Neural cell (in vitro differentiated cells): ENCODE measurements at regions not wholly inside any gene's neighbourhood (a gene's known extent, or its start where the extent isn't known, plus 50 kb on each side); places are given as distances from the start of the nearest gene placed in this dataset.

Source experiments
- H2AFZ ChIP-seq: fragments of 200-600, 300-800 bp; sonication (generic), shearing (Covaris generic); 2 replicates; pipeline ENCODE4 v1.6.0; 2014; ENCODE audit warnings: low read depth, mild to moderate bottlenecking, antibody characterized with exemption, low read length, moderate library complexity
- H3F3A ChIP-seq: fragments of 200-600 bp; shearing (Covaris generic); 2 replicates; pipeline ENCODE4 v1.6.1; 2016; ENCODE audit warnings: mild to moderate bottlenecking, moderate library complexity, mixed read lengths, antibody characterized with exemption, low read length; ENCODE audit not compliant: insufficient read depth, poor library complexity, severe bottlenecking
- H3K27ac ChIP-seq: fragments of 200-600, 300-800 bp; sonication (generic), shearing (Covaris generic); 2 replicates; pipeline ENCODE4 v1.5.1; 2014; ENCODE audit warnings: mild to moderate bottlenecking, low read length, moderate library complexity
- H3K27me3 ChIP-seq: fragments of 300-800, 200-600 bp; sonication (generic), shearing (Covaris generic); 2 replicates; pipeline ENCODE4 v1.6.0; 2014; ENCODE audit warnings: mild to moderate bottlenecking, low read depth, low read length, moderate library complexity; ENCODE audit not compliant: insufficient read depth
- H3K36me3 ChIP-seq: fragments of 300-800, 200-600 bp; sonication (generic), shearing (Covaris generic); 2 replicates; pipeline ENCODE4 v1.5.1; 2014; ENCODE audit warnings: mild to moderate bottlenecking, antibody characterized with exemption, low read length, moderate library complexity; ENCODE audit not compliant: insufficient read depth
- H3K4me2 ChIP-seq: fragments of 300-800, 200-600 bp; sonication (generic), shearing (Covaris generic); 2 replicates; pipeline ENCODE4 v1.6.0; 2014; ENCODE audit warnings: mild to moderate bottlenecking, low read length
- H3K4me3 ChIP-seq: fragments of 300-800, 200-600 bp; sonication (generic), shearing (Covaris generic); 2 replicates; pipeline ENCODE4 v1.5.1; 2014; ENCODE audit warnings: mild to moderate bottlenecking, low read length, moderate library complexity
- H3K79me2 ChIP-seq: fragments of 200-600 bp; shearing (Covaris generic); replicated peaks from 2 replicates; pipeline ENCODE4 v1.6.0; 2014; ENCODE audit warnings: mild to moderate bottlenecking, low read length, moderate library complexity; ENCODE audit not compliant: insufficient read depth
- H3K9ac ChIP-seq: fragments of 300-800, 200-600 bp; sonication (generic), shearing (Covaris generic); 2 replicates; pipeline ENCODE4 v1.6.1; 2016; ENCODE audit warnings: mild to moderate bottlenecking, low read length, mixed read lengths
- H3K9me2 ChIP-seq: fragments of 200-600 bp; shearing (Covaris generic); 2 replicates; pipeline ENCODE4 v1.6.1; 2016; ENCODE audit warnings: mild to moderate bottlenecking, low read length, mixed read lengths; ENCODE audit not compliant: insufficient read depth
- H3K9me3 ChIP-seq: fragments of 200-600, 300-800 bp; sonication (generic), shearing (Covaris generic); 2 replicates; pipeline ENCODE4 v1.6.1; 2016; ENCODE audit warnings: mild to moderate bottlenecking, mixed run types, low read length, moderate library complexity, mixed read lengths
- H4K20me1 ChIP-seq: fragments of 200-600 bp; shearing (Covaris generic); 2 replicates; pipeline ENCODE4 v1.6.1; 2016; ENCODE audit warnings: mild to moderate bottlenecking, mixed run types; ENCODE audit not compliant: insufficient read depth
- EP300 ChIP-seq: fragments of 450-650 bp; conservative IDR thresholded peaks from 2 replicates; pipeline ENCODE4 v1.6.1; 2014; ENCODE audit warnings: antibody characterized with exemption, mild to moderate bottlenecking, moderate library complexity; ENCODE audit not compliant: poor library complexity, severe bottlenecking
- EZH2 ChIP-seq: fragments of 200-600, 300-800 bp; shearing (Covaris generic), sonication (generic); IDR thresholded peaks from 2 replicates; pipeline ENCODE4 v1.6.1; 2014; ENCODE audit warnings: antibody characterized with exemption, low read length, borderline replicate concordance, mild to moderate bottlenecking; ENCODE audit not compliant: insufficient read depth, poor library complexity, severe bottlenecking
- MXI1 ChIP-seq: fragments of 450-650 bp; conservative IDR thresholded peaks from 2 replicates; pipeline ENCODE4 v1.6.1; 2014; ENCODE audit warnings: antibody characterized with exemption, mild to moderate bottlenecking; ENCODE audit not compliant: poor library complexity, severe bottlenecking
- POLR2AphosphoS5 ChIP-seq: IDR thresholded peaks from 2 replicates; pipeline ENCODE4 v1.6.1; 2012
- RAD21 ChIP-seq: fragments of 450-650 bp; conservative IDR thresholded peaks from 2 replicates; pipeline ENCODE4 v1.6.1; 2014; ENCODE audit warnings: antibody characterized with exemption, mild to moderate bottlenecking, moderate library complexity
- SMC3 ChIP-seq: fragments of 450-650 bp; conservative IDR thresholded peaks from 2 replicates; pipeline ENCODE4 v1.6.1; 2014; ENCODE audit warnings: antibody characterized with exemption, mild to moderate bottlenecking, moderate library complexity; ENCODE audit not compliant: poor library complexity
- TAF1 ChIP-seq: IDR thresholded peaks from 2 replicates; pipeline ENCODE4 v1.6.1; 2012; ENCODE audit warnings: low read depth
- TF ChIP-seq, protein P1 (sequence below): IDR thresholded peaks from 2 replicates; pipeline ENCODE4 v1.6.1; 2012; ENCODE audit warnings: borderline replicate concordance
- TF ChIP-seq, protein P2 (sequence below): fragments of 450-650 bp; IDR thresholded peaks from 2 replicates; pipeline ENCODE4 v1.5.1; 2014; ENCODE audit warnings: antibody characterized with exemption, mild to moderate bottlenecking, moderate library complexity; ENCODE audit not compliant: poor library complexity, severe bottlenecking

DNA sequence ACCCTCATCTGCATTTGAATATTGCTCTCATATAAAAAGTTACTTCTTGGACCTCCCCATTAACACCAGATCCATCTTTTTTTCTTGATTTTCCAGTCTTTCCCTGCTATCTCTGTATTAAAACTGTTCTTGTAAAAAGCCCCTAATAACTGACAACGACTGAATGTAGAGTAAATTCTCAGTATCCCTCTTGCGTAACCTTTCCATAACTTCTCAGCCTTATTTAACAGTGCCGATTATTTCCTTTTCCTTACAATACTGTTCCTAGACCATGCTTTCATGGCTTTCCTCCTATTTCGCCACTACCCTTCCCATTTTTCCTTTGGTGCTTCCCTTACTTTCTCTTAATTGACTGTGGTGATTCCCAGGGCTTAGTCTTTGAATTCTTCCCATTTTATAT lies 348.9 kb upstream of the DSEL start:
- Histone ChIP-seq H3K36me3 (no peaks in the 10 kb centered on the region), H2AFZ (no peak overlapping the region), H3K27me3 (no peaks in the 10 kb centered on the region), H3K9me3 (no peaks in the 10 kb centered on the region), H3K4me2 (no peak overlapping the region), H3K4me3 (no peak overlapping the region), H3K9me2 (no peaks in the 10 kb centered on the region), H3F3A (no peaks in the 10 kb centered on the region), H3K9ac (no peak overlapping the region), H3K79me2 (no peaks in the 10 kb centered on the region), H4K20me1 (no peaks in the 10 kb centered on the region), H3K27ac (no peak overlapping the region)
- TF ChIP-seq, protein P1, sequence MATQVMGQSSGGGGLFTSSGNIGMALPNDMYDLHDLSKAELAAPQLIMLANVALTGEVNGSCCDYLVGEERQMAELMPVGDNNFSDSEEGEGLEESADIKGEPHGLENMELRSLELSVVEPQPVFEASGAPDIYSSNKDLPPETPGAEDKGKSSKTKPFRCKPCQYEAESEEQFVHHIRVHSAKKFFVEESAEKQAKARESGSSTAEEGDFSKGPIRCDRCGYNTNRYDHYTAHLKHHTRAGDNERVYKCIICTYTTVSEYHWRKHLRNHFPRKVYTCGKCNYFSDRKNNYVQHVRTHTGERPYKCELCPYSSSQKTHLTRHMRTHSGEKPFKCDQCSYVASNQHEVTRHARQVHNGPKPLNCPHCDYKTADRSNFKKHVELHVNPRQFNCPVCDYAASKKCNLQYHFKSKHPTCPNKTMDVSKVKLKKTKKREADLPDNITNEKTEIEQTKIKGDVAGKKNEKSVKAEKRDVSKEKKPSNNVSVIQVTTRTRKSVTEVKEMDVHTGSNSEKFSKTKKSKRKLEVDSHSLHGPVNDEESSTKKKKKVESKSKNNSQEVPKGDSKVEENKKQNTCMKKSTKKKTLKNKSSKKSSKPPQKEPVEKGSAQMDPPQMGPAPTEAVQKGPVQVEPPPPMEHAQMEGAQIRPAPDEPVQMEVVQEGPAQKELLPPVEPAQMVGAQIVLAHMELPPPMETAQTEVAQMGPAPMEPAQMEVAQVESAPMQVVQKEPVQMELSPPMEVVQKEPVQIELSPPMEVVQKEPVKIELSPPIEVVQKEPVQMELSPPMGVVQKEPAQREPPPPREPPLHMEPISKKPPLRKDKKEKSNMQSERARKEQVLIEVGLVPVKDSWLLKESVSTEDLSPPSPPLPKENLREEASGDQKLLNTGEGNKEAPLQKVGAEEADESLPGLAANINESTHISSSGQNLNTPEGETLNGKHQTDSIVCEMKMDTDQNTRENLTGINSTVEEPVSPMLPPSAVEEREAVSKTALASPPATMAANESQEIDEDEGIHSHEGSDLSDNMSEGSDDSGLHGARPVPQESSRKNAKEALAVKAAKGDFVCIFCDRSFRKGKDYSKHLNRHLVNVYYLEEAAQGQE = no peak
- TF ChIP-seq RAD21 (no peak), EP300 (no peak), MXI1 (no peak), SMC3 (no peak), POLR2AphosphoS5 (no peak), TAF1 (no peak), EZH2 (no peak)
- TF ChIP-seq, protein P2, sequence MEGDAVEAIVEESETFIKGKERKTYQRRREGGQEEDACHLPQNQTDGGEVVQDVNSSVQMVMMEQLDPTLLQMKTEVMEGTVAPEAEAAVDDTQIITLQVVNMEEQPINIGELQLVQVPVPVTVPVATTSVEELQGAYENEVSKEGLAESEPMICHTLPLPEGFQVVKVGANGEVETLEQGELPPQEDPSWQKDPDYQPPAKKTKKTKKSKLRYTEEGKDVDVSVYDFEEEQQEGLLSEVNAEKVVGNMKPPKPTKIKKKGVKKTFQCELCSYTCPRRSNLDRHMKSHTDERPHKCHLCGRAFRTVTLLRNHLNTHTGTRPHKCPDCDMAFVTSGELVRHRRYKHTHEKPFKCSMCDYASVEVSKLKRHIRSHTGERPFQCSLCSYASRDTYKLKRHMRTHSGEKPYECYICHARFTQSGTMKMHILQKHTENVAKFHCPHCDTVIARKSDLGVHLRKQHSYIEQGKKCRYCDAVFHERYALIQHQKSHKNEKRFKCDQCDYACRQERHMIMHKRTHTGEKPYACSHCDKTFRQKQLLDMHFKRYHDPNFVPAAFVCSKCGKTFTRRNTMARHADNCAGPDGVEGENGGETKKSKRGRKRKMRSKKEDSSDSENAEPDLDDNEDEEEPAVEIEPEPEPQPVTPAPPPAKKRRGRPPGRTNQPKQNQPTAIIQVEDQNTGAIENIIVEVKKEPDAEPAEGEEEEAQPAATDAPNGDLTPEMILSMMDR = no peak

DNA sequence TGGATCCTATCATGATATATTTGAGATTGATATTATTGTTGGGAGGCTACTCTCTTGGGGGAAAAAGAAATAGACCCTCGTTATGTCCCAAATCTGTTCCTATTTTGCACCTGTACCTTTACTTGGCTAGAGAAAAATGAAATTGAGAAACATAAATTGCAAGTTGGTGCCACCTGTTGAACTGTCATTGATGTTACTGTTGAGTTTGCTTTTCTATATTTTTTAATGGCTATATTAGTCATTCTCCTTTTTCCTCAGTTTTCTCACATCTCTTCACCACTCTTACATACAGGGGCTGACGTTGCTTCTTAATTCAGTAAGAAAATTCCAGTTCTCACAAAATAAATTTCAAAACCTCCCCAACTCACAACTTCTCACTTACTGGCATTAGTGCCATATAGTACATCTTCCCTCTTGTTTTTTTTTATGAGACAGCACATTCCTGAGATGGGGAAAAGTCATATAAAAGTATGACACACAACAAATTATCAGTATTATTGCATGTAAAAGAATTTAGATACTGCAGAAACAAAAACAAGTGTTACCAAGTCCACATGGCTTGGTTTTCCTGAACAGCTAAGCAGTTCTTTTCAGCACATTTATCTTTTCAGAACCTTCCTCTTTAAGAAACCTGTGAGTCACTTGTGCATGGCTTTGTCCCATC lies 348.3 kb upstream of the DSEL start:
- H4K20me1 ChIP-seq = no peaks in the 10 kb centered on the region
- H3K4me3 ChIP-seq = no peak overlapping the region
- no peak for TF ChIP-seq EZH2
- no peak for TF ChIP-seq POLR2AphosphoS5
- no peak for TF ChIP-seq SMC3
- TF ChIP-seq, protein P2 = no peak
- no peak for TF ChIP-seq TAF1
- no peak for TF ChIP-seq MXI1
- no peak for TF ChIP-seq RAD21
- TF ChIP-seq EP300 = no peak
- TF ChIP-seq, protein P1 = no peak
- H3K4me2 ChIP-seq = no peak overlapping the region
- no peaks in the 10 kb centered on the region for H3K9me2 ChIP-seq
- H3K79me2 ChIP-seq = no peaks in the 10 kb centered on the region
- H3K27ac ChIP-seq = no peak overlapping the region
- H3K36me3 ChIP-seq = no peaks in the 10 kb centered on the region
- H3K27me3 ChIP-seq = no peaks in the 10 kb centered on the region
- no peaks in the 10 kb centered on the region for H3F3A ChIP-seq
- H3K9ac ChIP-seq = no peak overlapping the region
- no peaks in the 10 kb centered on the region for H3K9me3 ChIP-seq
- H2AFZ ChIP-seq = no peak overlapping the region
